Renal cortical epithelial cell (primary cell): ENCODE measurements at regions not wholly inside any gene's neighbourhood (a gene's known extent, or its start where the extent isn't known, plus 50 kb on each side); places are given as distances from the start of the nearest gene placed in this dataset.
"Not testable (repeated sequence)": the region's sequence is repeated elsewhere in the genome, so short reads cannot be mapped to it uniquely, and the experiment has no call there.

ENCODE experiments used
- DNase-seq: peaks from one replicate; pipeline ENCODE4 v3.0.0-alpha.2; 2011; ENCODE audit warnings: low read depth

GRCh38 chr4:169934794-169935429, 91.3 kb downstream of the MFAP3L start:
- no peak for DNase-seq

- DNase-seq, result no peak
These were observed 92.7 kb downstream of the MFAP3L start for GRCh38 chr4:169933531-169933930.

GRCh38 chr4:169931964-169932363, 94.2 kb downstream of the MFAP3L start:
- DNase-seq, result no peak

DNA sequence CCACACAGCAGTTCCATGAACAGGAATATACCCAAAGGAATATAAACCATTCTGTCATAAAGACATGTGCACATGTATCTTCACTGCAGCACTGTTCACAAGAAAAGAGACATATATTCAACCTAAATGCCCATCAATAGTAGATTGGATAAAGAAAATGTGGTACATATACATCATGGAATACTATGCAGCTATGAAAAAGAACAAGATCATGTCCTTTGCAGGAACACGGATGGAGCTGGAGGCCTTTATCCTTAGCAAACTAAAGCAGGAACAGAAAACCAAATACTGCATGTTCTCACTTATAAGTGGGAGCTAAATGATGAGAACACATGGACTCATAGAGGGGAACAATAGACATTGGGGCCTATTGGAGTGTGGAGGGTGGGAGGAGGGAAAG, 95.4 kb downstream of the MFAP3L start:
- not testable (repeated sequence) for DNase-seq

DNA sequence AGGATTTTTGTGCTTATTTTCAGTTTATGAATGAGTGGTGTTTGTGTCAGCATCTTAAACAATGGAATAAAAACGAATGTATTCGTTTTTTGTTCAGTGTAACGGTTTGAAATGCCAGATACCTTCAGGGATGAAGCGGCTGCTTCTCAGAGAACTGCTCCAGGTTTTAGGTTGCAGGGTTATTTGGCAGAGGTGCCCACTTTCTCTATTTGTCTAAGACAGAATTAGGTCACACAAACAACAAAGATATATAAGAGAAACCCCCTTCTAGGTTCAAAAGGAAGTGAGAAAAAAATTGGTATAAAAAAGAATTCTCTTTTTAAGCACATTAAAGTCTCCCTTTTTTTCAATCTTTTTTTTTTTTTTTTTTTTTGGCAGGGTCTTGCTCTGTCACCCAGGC, 98.9 kb downstream of the MFAP3L start:
- DNase-seq, result no peak

DNA sequence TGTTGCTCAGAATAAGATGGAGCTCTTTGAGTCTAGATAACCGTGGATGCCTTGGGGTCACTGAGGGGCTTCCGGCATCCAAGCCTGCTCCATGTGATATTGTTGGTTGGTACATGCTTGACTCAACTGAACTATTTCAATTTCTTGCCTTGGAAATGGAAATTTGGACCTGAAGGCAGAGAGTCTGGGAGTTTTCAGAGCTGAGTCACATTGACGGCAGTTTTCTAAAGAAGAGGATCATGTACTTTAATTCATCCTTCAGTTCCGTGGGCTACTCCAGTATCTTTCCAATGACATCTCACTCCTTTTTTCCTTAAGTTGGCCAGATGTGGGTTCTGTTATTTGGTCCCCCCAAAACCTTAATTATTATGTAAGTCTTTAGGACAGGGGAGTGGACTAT, 100.5 kb downstream of the MFAP3L start:
- no peak for DNase-seq

- DNase-seq, result peak; percentile 78
These were observed 103.4 kb downstream of the MFAP3L start for GRCh38 chr4:169922632-169923276.

- DNase-seq, result no peak
These were observed 104.5 kb downstream of the MFAP3L start for GRCh38 chr4:169921732-169922131.

DNA sequence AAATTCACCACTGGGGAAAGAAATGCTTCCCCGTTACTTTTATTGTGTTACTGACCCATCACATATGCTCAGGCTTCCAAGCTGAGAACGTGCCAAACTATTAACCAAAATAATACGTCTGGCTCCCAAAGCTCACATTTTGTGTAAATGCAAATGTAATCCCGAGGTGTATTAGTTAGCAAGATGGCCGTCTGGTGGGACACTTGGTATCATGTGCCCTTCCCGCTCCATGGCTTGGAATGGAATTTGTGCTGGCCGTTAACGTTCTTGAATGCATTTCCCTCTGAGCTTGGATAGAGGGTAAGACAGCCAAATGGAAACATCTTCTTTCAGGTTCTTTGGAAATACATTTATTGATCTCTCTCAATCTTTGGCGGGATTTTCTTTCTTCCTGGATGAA, 105.0 kb downstream of the MFAP3L start:
- DNase-seq, result no peak

- DNase-seq, result peak; percentile 40
These were observed 106.7 kb downstream of the MFAP3L start for GRCh38 chr4:169919194-169920124.

GRCh38 chr4:169915545-169915944, 110.7 kb downstream of the MFAP3L start:
- peak; percentile 83 for DNase-seq

GRCh38 chr4:169914866-169915265, 111.3 kb downstream of the MFAP3L start:
- DNase-seq, result no peak

- peak; percentile 51 for DNase-seq
These were observed 113.2 kb downstream of the MFAP3L start for GRCh38 chr4:169912996-169913395.

- DNase-seq, result peak; percentile 26
These were observed 116.3 kb downstream of the MFAP3L start for GRCh38 chr4:169909897-169910296.

DNA sequence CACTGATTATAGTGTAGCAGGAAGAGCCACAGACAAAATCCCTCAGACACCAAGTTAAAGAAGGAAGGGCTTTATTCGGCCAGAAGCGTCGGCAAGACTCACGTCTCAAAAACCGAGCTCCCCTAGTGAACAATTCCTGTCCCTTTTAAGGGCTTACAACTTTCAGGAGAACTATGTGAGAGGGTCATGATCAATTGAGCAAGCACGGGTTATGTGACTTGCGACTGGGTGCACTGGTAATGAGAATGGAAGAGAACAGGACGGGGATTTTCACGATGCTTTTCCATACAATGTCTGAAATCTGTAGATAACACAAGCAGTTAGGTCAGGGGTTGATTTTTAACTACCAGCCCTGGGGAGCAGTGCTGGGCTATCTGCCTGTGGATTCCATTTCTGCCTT, 116.7 kb downstream of the MFAP3L start:
- DNase-seq, result peak; percentile 30

- peak; percentile 40 for DNase-seq
These were observed 118.5 kb downstream of the MFAP3L start for GRCh38 chr4:169907705-169908104.

DNA sequence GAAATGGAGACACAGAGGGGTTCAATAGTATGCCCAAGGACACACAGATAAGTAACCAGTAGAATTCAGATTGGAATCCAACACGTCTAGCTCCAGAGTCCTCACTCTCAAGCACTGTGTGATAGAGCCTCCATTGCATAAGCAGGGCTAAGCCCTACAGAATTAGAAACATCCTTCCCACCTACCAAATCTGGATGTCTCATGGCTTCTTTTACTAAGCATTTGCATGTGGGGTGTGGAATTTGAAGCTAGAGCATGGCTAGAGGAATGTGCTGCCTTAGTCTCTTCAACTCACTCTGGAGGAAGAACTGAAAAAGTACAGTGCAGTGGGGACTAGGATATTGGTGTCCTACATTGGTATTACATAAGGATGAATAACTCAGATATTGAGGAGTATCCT, 119.4 kb downstream of the MFAP3L start:
- no peak for DNase-seq

GRCh38 chr4:169906104-169906503, 120.1 kb downstream of the MFAP3L start:
- DNase-seq, result peak; percentile 91

- no peak for DNase-seq
These were observed 123.4 kb downstream of the MFAP3L start for GRCh38 chr4:169902658-169903345.

DNA sequence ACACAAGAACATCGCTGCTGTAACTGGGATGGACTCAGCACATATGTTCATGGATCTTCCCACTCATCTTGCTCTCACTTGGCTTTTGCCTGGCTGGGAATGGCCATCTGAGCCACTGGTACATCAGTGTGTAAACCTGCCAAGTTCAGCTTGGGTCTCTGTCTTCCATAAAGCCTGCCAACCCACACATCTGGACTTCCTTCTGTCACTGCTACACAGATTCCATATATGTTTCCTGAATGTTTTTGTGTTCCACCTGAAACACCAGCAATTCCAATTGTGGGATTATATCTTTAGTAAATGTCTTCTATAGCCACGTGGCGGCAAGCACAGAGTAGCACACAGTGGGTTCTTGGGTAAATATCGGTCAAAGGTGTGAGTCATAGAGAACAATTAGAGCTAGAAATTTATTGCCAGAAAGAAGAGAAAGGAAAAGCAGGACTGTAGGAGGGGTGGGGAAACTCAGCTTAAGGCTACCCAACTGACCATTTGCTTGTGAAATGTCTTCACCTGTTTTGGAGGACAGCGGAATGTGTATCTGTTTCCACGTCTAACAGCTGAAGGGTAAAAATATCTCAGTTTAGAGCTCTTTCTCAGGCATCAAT, 125.9 kb downstream of the MFAP3L start:
- peak; percentile 42 for DNase-seq

DNA sequence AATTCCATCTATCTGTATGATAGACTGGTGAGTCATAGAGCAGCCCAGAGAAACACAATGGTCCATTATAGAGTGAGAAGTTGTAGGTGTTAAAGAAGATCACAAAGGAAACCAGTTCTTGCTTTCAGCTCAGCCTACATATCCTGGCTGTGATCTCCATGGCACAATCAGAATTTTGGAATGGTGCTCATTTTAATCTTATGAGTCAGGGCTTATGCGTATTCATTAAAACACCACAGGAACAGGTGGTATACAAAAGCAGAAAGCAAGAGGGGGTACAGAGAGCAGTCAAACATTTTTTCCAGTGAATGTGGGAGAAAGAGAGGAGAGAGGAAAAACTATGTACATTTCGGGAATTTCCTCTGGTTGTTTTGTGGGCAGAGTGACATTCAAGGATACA, 126.9 kb downstream of the MFAP3L start:
- DNase-seq, result peak; percentile 64

- no peak for DNase-seq
These were observed 128.1 kb downstream of the MFAP3L start for GRCh38 chr4:169898095-169898494.
